Muscle of arm (tissue), 1 donor: ENCODE measurements at regions not wholly inside any gene's neighbourhood (a gene's known extent, or its start where the extent isn't known, plus 50 kb on each side); places are given as distances from the start of the nearest gene placed in this dataset.
"Not testable (repeated sequence)": the region's sequence is repeated elsewhere in the genome, so short reads cannot be mapped to it uniquely, and the experiment has no call there.

ENCODE experiments used
- DNase-seq: peaks from one replicate; pipeline ENCODE4 v3.0.0-alpha.2; 2013

DNA sequence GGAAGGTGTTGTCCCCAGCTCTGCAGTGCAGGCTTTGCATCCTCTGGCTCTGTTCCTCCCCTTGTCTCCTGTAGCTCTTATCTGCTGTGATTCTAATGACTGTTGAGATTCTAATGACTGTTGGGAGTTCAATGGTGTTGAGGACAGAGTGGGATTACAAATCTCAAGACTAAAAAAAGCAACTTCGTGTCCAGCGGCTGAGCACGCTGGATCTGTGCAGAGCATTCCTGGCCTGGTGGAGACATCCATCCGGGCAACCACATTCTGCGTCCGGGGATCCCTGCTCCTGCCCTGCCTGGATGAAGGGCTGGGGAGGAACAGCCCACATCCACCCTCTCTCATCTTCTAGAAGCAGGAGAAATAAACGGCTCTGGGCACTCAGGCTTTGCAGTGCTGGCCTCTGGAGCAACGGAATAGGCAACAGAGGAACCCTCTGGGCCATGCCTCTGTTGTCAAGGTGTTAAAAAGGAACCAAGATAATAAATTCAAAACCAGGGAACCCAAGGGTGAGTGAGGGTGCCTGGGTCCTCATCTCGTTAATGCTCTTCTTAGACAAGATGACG lies 106.7 kb upstream of the ASB18 start:
- no peak for DNase-seq

DNA sequence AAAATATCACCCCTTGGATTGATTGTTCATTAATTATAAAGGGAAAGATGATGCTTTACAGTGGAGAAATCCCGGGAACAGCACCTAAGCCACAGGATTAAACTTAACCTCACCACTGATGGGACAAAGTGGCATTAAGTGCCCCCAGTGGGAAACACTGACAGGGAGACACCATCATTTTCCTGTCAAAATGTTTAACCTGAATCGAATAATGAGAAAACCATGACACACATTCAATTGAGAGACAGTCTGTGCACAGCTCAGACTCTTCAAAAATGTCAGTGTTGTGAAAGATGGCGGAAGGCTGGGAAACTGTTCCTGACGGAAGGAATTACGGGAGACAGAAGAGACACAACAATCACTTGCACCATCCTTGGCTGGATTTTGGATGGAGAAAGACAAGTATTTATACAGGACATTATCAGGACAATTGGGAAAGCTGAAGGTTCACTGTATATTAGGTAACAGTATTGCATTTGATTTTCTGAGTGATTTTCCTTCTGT lies 111.8 kb upstream of the ASB18 start:
- DNase-seq: no peak

DNA sequence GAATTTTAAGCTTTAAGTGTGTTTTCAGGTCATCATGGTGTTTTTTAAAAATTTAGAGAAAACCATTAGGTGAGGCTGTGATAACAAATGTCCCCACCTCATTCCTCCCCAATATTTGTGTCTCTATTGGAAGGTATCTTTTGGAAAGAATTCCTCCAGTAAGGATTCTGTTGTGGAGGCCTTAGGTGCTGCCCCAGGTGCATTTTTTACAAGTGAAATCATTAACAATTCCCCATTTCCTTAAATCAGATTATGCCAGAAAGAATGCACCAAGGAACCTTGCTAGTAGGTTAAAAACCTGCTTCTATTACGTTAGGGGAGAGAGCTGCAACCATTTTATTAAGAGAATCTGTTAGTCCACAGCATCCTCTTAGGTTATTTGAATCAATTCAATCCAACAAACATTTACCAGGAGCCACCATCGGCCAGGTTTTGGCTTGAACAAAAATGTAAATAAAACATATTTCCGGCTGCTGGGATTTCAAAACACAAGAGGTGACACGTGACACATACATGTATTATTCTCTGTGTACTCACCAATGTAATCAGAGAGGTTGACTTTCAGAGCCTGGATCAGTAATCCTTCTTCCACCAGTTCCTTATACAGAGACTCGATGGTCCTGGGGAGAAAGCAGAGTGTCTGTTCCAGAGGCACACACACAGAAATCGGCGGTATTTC lies 112.5 kb upstream of the ASB18 start:
- DNase-seq: no peak

DNA sequence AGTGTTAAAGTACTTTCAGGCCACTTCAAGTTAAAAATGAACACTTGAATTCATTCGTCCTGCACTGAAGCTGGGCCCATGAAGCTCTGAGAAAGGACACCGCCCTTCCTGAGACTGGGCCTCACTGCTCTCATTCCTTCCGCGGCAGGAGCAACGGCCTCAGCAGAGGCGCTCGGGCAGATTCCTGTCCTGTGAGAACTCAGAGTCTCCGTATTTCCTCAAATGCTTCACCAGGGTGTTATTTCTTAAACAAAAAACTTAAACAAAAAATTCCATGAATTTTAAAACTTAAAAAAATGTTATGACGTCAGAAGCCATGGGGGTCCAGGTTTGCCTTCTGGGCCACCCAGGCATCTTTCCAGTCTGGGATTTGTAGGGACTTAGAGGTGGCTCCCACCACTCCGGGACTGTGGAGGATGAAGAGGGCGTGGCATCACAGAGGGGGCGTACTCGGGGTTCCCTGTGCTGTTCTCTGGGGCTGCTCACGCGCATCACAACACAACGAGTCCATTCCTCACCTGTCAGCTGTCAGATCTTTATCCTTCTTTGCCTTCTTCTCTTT lies 115.9 kb upstream of the ASB18 start:
- DNase-seq: no peak

DNA sequence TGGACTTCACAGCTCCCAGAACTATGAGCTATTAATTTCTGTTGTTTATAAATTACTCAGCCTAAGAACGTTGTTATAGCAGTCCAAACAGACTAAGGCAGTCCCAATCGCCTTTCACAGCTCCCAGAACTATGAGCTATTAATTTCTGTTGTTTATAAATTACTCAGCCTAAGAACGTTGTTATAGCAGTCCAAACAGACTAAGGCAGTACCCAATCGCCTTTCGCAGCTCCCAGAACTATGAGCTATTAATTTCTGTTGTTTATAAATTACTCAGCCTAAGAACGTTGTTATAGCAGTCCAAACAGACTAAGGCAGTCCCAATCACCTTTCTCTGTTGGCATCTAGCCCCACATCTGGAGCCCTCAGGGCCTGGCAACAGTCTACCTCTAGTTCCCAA lies 117.0 kb upstream of the ASB18 start:
- not testable (repeated sequence) for DNase-seq

DNA sequence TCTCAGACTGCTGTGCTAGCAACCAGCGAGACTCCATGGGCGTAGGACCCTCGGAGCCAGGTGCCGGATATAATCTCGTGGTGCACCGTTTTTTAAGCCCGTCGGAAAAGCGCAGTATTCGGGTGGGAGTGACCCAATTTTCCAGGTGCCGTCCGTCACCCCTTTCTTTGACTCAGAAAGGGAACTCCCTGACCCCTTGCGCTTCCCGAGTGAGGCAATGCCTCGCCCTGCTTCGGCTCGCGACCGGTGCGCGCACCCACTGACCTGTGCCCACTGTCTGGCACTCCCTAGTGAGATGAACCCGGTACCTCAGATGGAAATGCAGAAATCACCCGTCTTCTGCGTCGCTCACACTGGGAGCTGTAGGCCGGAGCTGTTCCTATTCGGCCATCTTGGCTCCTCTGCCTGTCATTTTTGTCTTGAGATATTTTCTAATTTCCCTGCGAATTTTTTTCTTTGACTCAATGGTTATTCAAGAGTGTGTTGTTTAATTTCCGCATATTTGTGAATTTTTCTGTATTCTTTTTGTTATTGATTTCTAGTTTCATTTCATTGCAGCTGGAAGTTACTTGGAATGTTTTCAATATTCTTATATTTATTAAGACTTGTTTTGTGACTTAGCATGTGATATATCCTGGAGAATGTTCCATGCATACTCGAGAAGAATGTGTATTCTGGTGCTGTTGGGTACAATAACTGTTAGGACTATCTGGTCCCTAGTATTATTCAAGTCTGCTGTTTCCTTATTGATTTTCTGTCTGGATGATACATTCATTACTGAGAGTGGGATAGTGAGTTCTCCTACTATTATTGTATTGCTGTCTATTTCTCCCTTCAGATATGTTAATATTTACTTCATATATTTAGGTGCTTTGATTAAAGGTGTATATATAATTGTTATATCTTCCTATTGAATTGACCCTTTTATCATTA lies 125.3 kb upstream of the ASB18 start:
- not testable (repeated sequence) for DNase-seq

DNA sequence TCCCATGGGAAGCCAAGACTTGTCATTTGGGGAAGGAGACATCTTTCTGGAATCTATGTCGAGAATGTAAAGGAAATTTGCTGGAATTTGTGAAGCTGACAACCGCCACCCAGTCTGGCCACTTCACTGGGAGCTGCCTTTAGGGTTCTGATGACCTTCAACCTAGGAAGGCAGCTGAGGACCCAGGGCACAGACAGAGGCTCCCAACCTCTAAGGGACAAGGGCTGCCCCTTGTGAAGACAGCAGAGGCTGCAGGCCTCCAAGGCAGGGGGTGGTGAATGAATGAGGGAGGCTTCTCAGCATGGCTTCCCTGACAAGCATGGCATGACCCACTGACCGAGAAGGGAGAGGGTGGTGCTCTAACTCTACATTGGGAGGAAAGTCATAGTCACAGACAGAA lies 128.9 kb upstream of the ASB18 start:
- DNase-seq: no peak

DNA sequence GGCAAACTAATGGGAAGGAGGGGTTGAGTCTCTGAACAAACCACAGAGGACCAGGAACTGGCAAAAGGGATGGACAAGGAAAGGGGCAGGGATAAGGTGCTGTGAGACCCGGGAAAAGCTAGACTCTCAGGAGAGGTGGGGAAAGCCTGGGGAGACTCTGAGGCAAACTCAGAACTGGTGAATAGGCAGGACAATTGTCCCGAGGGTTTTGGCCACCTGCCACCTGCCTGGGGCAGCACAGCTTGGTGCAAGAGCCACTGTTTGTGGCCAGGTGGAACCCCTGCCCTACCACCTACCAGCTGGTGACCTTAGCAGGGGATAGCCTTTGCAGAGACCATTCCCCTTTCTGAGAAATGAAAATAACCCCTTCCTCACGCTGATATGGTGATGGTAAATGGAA lies 129.4 kb upstream of the ASB18 start:
- DNase-seq: no peak

DNA sequence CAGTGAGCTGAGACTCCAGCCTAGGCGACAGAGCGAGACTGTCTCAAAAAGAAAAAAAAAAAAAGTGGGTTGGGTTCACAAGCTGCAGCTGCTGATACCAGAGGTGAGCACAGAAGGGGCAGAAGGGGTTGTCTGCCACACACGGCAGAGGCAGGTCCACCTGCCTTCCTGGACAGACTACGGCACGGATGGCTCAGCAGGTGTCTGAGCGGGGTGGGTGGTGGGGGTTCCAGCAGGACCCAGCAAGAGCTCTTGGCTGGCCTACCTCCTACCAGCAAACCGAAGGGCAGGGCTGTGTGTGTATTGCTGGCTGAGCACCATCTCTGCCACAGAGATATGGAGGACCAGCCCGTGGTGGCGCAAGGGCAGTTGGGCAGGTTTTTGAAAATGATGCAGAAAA lies 130.4 kb upstream of the ASB18 start:
- DNase-seq: no peak

DNA sequence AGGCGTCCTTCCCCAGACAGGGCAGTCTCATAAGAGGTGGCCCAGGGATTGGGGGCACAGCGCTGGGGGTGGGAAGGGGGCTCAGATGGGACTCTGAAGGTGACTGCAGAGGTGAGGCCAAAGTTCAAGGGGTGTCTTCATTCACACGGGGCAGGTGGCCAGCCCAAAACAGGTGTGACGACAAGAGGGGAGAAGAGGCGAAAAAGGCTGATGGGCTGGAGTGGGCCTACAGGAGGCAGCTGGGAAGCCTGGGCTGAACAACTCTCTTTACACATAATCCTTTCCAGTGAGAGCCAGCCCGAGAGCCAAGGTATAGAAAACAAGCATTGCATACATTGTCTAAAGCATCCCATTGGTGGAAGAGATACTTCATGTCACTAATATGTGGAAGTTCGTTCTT lies 130.9 kb upstream of the ASB18 start:
- no peak for DNase-seq

DNA sequence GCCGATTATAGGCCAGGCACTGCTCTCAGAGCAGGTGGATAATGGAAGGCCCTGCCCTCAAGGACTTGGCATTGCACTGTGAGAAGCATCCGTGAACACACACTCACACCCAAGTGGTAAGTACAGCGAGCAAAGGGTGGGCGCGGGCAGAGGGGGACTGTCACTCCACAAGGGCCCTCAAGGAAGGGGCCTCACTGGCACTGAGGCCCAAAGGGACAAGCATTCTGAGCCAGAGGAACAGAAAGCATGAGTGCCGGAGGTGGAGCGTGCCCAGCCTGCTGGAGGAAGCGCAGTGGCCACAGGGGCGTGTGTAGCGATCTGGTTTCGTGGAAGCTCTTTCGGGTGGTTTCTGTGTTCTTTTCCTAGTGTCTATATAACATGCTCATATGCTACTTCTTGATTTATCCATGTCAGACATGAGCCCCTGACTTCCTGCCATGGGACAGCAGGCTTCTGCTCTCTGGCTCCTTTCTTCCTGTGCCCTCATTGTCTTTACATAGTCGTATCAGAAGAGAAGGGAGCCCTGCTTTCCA lies 132.7 kb upstream of the ASB18 start:
- no peak for DNase-seq

DNA sequence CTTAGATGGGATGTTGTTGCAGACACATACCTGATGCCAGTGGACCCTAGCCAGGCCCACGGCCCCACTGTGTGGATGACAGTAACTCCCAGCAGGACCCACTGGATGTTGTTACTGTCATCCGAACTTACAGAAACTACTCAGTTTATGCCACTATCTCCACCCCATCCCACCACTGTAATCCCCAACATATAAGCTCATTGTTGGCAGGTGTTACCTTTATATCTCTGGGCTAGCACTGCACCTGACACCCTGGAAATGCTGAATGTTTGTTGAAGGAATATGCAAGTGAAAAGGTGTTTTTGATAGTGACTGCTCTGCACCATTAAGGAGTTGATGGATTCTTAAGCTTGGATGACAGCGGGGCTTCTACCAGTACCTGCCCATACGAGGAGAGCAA lies 133.5 kb upstream of the ASB18 start:
- DNase-seq: no peak

DNA sequence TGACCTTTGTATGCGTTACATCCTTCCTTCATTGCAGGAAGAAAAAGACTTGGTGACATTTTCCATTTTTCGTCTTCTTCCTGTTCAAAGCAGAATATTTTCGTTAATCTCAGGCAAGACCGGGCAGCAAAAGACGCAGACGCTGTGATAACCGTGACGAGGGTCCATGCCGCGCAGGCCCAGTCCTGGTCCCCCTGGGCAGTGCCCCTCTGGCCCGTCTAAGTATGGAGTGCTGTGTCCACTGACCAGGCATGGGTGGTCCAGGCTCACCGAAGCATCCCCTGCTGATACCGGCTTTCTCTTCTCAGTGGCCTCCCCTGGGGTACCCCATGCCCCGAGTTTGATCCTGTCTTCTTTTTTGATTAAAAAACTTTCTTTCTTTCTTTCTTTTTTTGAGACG lies 135.2 kb upstream of the ASB18 start:
- DNase-seq: no peak

DNA sequence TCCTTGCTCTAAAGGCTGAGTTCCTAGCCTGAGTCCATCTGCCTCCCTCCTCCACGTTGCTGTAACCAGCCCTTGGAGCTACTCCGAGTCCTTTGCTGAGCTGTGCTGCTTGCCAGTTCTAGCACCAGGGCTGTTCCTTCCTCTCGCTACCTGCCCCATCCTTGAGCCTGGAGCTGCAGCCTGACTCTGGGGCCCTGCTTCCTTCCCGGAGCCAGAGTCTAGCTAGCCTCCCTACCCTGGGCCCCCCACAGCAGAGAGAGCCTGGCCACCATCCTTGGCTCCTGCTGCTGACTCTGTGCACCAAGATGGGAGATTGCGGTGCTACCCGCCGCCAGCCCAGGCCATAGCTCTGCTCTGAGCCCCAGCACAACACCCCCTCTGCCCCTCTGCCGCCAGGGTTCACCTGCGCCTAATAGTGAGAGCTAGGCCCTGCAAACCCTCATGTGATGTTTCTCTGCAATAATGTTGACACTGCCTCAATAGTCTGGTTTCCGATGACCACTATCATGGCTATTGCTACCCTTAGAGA lies 135.9 kb upstream of the ASB18 start:
- no peak for DNase-seq

DNA sequence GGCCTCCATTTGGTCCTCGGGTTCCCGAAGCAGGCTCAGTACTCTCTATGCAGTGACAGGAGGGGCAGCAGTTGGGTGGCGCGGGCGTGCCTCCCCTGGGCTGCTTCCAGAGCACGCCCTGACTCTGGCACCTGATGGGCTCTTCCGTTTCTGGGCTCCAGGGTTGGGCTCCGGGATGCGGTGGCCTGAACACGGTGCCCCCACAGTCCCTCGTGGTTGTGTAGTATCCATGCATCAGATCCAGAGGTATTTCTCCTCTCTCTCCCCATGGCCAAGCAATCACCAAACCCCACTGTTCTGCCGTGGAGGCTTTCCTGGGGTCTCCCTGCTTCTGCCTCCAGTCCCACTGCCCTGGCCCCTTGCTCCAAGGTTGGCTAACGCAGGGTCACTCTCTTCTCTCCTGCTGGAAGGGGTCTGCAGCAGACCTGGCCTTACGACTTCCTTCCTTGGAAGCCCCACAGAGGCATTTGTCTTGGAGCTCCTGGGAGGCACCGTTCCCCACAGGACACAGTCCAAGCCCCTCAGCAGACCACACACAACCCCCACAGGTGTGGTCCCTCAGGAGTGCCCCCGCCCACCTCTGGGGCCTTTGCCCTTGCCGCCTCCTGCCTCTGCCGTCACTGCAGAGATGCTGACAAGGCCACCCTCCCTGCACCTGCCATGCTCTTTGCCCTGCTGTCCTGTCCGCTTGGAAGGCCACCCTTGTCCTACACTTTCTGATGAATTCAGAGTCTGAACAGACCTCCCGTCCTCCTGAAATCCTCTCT lies 136.6 kb upstream of the ASB18 start:
- DNase-seq: no peak

DNA sequence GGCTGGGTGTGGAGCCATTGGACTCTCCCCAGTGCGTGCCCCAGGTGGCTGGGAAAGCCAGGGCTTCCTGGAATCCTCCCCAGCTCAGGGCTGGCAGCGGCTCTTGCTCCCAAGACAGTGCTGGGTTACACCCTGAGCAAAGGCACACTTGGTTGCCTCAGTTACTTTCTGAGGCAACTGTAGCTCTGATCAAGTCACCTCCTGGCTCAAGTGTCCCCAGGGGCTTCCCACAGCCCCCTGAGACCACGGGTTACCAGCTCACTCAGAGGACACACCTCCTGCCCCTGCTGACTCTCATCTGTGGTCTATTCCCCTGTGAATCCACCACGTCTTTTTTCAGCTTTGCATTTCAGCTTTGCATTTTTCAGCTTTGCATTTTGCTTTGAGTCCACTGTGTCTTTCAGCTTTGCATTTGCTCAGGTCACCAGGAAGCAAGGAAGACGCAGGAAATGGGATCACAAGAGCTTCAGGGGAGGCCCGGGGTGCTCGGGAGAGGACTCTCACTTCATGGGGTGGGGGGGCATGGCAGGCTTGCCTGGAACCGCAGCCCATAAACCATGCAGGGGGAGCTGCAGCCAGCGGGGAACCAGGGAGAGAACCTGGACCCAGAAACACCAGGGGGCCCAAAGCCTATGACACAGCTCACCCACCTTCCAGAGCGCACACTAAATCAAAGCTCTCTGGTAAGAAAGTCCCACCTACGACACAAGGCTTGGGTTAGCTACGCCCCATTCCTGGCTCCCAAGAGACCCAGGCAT lies 138.0 kb upstream of the ASB18 start:
- no peak for DNase-seq

DNA sequence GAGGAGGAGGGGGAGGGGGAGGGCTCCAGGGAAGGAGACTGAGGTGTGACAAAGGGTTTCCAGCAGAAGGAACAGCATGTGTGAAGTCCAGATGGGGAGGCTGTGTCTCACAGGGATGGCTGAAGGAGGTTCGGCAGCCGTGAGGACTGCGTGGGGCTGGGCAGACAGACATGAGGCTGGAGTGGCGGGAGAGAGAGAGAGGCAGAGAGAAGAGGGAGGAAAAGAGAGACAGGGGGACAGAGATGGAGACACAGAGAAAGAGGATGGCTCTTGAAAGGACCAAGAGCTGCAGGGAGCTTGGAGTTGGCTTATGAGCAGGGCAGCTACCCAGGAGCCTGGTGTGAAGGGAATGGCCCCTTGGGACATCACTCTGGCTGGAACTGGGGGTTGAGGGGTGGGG lies 138.9 kb upstream of the ASB18 start:
- no peak for DNase-seq

DNA sequence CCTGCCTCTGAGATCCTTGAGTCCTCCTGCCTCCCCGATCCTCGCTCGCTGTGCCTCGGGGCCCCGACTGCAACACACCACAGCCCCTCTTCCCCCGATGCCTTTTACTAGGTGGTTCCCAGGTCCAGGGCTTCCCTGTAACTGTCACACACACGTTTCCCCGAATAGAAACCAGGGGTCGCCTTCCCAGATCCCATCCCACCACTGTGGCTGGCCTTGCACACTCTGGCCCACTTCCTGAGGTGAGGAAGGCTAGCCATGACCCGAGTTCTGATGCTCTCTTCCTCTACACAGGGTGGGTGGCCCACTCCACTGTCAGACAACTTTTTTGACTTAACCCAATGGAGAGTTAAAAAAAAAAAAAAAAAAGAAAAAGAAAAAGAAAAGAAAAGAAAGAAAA lies 139.6 kb upstream of the ASB18 start:
- DNase-seq: no peak

DNA sequence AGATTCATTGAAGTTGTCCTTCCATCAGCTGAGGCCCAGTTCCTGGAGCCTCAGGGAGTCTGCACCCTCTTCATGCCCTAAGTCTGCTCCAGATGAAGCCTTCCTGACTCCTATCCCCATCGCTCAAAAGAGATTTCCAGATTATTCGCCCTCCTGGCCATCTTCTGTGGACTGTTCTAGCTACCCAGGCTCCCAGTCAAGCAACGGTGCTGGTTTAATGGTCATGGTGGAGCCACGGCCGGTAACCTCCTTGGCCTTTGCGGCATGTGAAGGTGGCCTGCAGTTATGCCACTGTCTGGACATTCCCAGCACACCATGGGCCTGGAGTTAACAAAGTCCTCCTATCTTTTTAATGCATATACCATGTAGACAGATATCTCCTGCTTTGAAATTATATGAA lies 140.1 kb upstream of the ASB18 start:
- DNase-seq: no peak

DNA sequence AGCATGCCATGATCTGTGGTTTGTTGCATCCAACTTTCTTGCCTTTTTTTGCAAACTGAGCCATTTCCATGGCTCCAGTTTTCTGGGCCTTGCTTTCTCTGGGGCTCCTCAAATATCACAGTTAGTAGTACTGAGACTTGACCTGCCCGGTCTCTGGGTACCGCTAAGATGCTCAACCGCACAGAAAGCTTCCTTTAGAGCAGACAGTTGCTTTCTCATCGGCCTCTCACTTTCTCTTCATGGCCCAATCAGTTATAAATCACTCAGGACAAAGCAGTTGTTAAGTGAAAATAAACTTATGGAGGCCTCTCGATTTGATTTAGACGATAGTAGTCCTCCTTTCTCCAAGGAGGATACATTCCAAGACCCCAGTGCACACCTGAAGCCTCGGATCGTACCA lies 141.2 kb upstream of the ASB18 start:
- DNase-seq: no peak
